Fibroblast of lung (primary cell): ENCODE measurements at regions not wholly inside any gene's neighbourhood (a gene's known extent, or its start where the extent isn't known, plus 50 kb on each side); places are given as distances from the start of the nearest gene placed in this dataset.

Source experiments
- DNase-seq, 2 donors: peaks; one replicate each; pipeline versions ENCODE4 v3.0.0 to v3.0.0-alpha.2; 2010; ENCODE audit warnings: low read depth in 2 of 2
- H2AFZ ChIP-seq: 2 replicates; pipeline ENCODE4 v1.5.1; 2012; ENCODE audit warnings: low read length, control low read depth, inconsistent platforms
- H3K27ac ChIP-seq: 2 replicates; pipeline ENCODE4 v1.5.1; 2011; ENCODE audit warnings: low read length, control low read depth; ENCODE audit not compliant: insufficient read depth
- H3K27me3 ChIP-seq: 2 replicates; pipeline ENCODE4 v1.5.1; 2011; ENCODE audit warnings: mild to moderate bottlenecking, low read length; ENCODE audit not compliant: control insufficient read depth, insufficient read depth
- H3K36me3 ChIP-seq: 2 replicates; pipeline ENCODE4 v1.5.1; 2011; ENCODE audit warnings: low read length; ENCODE audit not compliant: control insufficient read depth, insufficient read depth
- H3K4me1 ChIP-seq: 2 replicates; pipeline ENCODE4 v1.5.1; 2011; ENCODE audit warnings: low read length; ENCODE audit not compliant: control insufficient read depth, insufficient read depth; ENCODE audit errors: extremely low read depth
- H3K4me2 ChIP-seq: 2 replicates; pipeline ENCODE4 v1.5.1; 2011; ENCODE audit warnings: low read length, control low read depth; ENCODE audit not compliant: insufficient read depth; ENCODE audit errors: extremely low read depth
- H3K4me3 ChIP-seq, 4 experiments: fragments of 200-600 bp in 1 of 4; sonication (generic) in 1 of 4; replicated peaks in 1 of 4; 2 replicates each; pipeline ENCODE4 v1.5.1; 2011 to 2016; ENCODE audit warnings: low read length in 4 of 4, low read depth in 3 of 4, mild to moderate bottlenecking in 3 of 4, control low read depth in 2 of 4, inconsistent platforms in 1 of 4, mixed read lengths in 1 of 4; ENCODE audit not compliant: insufficient read depth in 1 of 4; ENCODE audit errors: control extremely low read depth in 1 of 4
- H3K79me2 ChIP-seq: 2 replicates; pipeline ENCODE4 v1.5.1; 2012; ENCODE audit warnings: mild to moderate bottlenecking, low read length, inconsistent platforms; ENCODE audit not compliant: control insufficient read depth, insufficient read depth
- H3K9ac ChIP-seq: 2 replicates; pipeline ENCODE4 v1.5.1; 2011; ENCODE audit warnings: mild to moderate bottlenecking, low read length, control low read depth; ENCODE audit not compliant: insufficient read depth
- H3K9me3 ChIP-seq: 2 replicates; pipeline ENCODE4 v1.5.1; 2012; ENCODE audit warnings: low read depth, low read length; ENCODE audit not compliant: control insufficient read depth, insufficient read depth
- H4K20me1 ChIP-seq: 2 replicates; pipeline ENCODE4 v1.5.1; 2011; ENCODE audit warnings: low read length; ENCODE audit not compliant: control insufficient read depth, insufficient read depth; ENCODE audit errors: extremely low read depth
- EZH2 ChIP-seq: IDR thresholded peaks from 2 replicates; pipeline ENCODE4 v1.5.1; 2012; ENCODE audit warnings: low read length, control low read depth, mild to moderate bottlenecking; ENCODE audit errors: missing control alignments
- TF ChIP-seq, protein P1 (sequence below), 2 donors: IDR thresholded peaks in 1 of 2; conservative IDR thresholded peaks in 1 of 2; 1 replicate in 1 of 2; 2 replicates in 1 of 2; pipeline ENCODE4 v1.5.1; 2011 to 2012; ENCODE audit warnings: low read length in 2 of 2, control low read depth in 1 of 2, inconsistent platforms in 1 of 2, low read depth in 1 of 2, mild to moderate bottlenecking in 1 of 2

DNA sequence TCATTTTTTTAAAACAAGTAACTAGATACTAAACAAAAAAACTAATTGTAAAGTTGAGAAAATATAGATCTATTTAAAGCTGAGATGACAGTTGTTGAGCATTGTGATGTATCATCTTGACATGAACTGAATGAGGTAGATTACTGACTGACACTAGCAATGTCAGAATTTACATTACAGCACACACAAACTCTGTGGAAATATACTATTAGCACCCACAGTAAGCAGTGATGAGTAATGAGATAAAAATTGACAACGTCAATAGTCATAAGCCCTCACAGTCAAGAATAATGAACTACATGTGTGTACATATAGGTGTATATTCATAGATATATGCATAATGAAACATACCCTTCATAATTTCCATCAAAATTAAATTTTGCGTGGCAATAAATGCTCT, 368.4 kb downstream of the TFEC start:
- Histone ChIP-seq H3K27me3 (no peaks in the 10 kb centered on the region), H4K20me1 (no peaks in the 10 kb centered on the region), H3K27ac (no peak overlapping the region), H3K9ac (no peak overlapping the region), H3K4me2 (no peak overlapping the region), H3K9me3 (no peaks in the 10 kb centered on the region), H3K79me2 (no peaks in the 10 kb centered on the region), H2AFZ (no peak overlapping the region), H3K36me3 (no peaks in the 10 kb centered on the region), H3K4me3 (no peak overlapping the region), H3K4me1 (peaks cover 5% of the 10 kb centered on the region)
- peak in 1 of 2 donors; percentile 19 for DNase-seq
- TF ChIP-seq, protein P1, sequence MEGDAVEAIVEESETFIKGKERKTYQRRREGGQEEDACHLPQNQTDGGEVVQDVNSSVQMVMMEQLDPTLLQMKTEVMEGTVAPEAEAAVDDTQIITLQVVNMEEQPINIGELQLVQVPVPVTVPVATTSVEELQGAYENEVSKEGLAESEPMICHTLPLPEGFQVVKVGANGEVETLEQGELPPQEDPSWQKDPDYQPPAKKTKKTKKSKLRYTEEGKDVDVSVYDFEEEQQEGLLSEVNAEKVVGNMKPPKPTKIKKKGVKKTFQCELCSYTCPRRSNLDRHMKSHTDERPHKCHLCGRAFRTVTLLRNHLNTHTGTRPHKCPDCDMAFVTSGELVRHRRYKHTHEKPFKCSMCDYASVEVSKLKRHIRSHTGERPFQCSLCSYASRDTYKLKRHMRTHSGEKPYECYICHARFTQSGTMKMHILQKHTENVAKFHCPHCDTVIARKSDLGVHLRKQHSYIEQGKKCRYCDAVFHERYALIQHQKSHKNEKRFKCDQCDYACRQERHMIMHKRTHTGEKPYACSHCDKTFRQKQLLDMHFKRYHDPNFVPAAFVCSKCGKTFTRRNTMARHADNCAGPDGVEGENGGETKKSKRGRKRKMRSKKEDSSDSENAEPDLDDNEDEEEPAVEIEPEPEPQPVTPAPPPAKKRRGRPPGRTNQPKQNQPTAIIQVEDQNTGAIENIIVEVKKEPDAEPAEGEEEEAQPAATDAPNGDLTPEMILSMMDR (conservative IDR thresholded peaks at IDR 0.05 in 1 of 2, IDR thresholded peaks at IDR 0.05 in 1 of 2; ENCODE audit: low read depth in 1 of 2, low read length in 2 of 2) = no peak
- no peak for TF ChIP-seq EZH2

DNA sequence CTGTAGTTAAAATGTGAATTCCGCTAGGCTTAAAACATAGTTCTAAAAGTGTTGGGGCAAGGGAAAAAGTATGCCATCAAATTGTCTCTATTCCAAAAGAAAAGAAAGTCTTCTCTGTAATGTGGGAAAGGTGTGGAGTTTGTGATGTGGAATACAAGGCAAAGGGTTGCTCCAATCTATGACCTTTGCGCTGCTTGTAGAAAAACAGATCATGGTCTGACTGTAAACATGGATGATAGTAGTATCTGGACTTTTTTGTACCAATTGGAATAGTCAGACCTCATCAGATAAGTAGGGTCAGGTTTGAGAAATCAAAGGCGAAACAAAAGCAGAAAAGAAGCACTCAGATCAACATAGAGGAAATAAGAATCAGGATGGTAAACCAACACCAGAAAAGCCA, 372.3 kb downstream of the TFEC start:
- no peaks in the 10 kb centered on the region for H3K9me3 ChIP-seq
- H2AFZ ChIP-seq = no peak overlapping the region
- H4K20me1 ChIP-seq = no peaks in the 10 kb centered on the region
- H3K79me2 ChIP-seq = no peaks in the 10 kb centered on the region
- H3K36me3 ChIP-seq = no peaks in the 10 kb centered on the region
- H3K4me2 ChIP-seq = no peak overlapping the region
- no peaks in the 10 kb centered on the region for H3K27me3 ChIP-seq
- H3K27ac ChIP-seq = no peak overlapping the region
- TF ChIP-seq, protein P1 (conservative IDR thresholded peaks at IDR 0.05 in 1 of 2, IDR thresholded peaks at IDR 0.05 in 1 of 2; ENCODE audit: low read depth in 1 of 2, low read length in 2 of 2) = no peak
- no peak for TF ChIP-seq EZH2
- peaks cover 5% of the 10 kb centered on the region for H3K4me1 ChIP-seq
- no peak overlapping the region for H3K9ac ChIP-seq
- no peak overlapping the region for H3K4me3 ChIP-seq
- no peak for DNase-seq

- Histone ChIP-seq H2AFZ (no peak overlapping the region), H3K9me3 (no peaks in the 10 kb centered on the region), H3K4me2 (no peak overlapping the region), H3K27me3 (no peaks in the 10 kb centered on the region), H3K4me3 (no peak overlapping the region), H3K9ac (no peak overlapping the region), H3K4me1 (no peaks in the 10 kb centered on the region), H4K20me1 (no peaks in the 10 kb centered on the region), H3K79me2 (no peaks in the 10 kb centered on the region), H3K36me3 (no peaks in the 10 kb centered on the region), H3K27ac (no peak overlapping the region)
- peak in 1 of 2 donors; percentile 49 for DNase-seq
- no peak for TF ChIP-seq EZH2
- TF ChIP-seq, protein P1 (conservative IDR thresholded peaks at IDR 0.05 in 1 of 2, IDR thresholded peaks at IDR 0.05 in 1 of 2; ENCODE audit: low read depth in 1 of 2, low read length in 2 of 2) = no peak
These were observed 376.0 kb downstream of the TFEC start for GRCh38 chr7:115654384-115655214.
